AG04449 (cell line): ENCODE measurements at regions not wholly inside any gene's neighbourhood (a gene's known extent, or its start where the extent isn't known, plus 50 kb on each side); places are given as distances from the start of the nearest gene placed in this dataset.
"Not testable (repeated sequence)": the region's sequence is repeated elsewhere in the genome, so short reads cannot be mapped to it uniquely, and the experiment has no call there.

Experiments
- CTCF ChIA-PET: fragments of 350-600 bp; formaldehyde crosslinking; extraction: SDS; loops from one replicate; lab custom pipeline; 2021; ENCODE audit warnings: antibody characterized with exemption; lab: Yijun Ruan, JAX
- POLR2A ChIA-PET: fragments of 400-600, 350-600 bp; formaldehyde crosslinking; extraction: SDS; loops from one replicate; lab custom pipeline; 2020; ENCODE audit warnings: antibody characterized with exemption, inconsistent platforms; lab: Yijun Ruan, JAX
- DNase-seq: peaks from one replicate; pipeline ENCODE4 v3.0.0-alpha.2; 2010; ENCODE audit warnings: low read depth, low spot score
- H3K4me3 ChIP-seq: 2 replicates; pipeline ENCODE4 v1.5.1; 2011; ENCODE audit warnings: low read depth, mild to moderate bottlenecking, control low read depth, low read length
- TF ChIP-seq, protein P1 (sequence below): IDR thresholded peaks from one replicate; pipeline ENCODE4 v1.5.1; 2011; ENCODE audit warnings: mild to moderate bottlenecking, moderate library complexity, low read length, control low read depth, inconsistent platforms; ENCODE audit not compliant: insufficient read depth; ENCODE audit errors: missing control alignments

DNA sequence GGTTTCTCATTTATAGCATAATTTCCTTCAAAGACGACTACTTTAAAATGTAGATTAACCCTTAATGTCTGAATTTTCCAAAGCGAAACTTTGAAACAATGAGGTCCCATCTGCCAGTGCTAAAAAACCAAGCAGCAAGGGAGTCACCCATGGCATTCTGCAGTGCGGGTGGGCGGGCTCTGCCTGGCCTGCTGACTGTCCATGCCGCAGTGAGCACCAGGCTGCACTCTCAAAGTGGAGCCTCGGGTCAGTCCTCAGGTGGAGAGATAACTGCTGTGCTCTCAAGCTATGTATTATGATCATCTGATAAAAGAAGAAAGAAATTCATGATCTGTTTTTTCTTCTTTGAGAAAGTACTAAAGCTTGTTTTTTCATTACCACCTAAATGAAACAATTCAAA lies 581.6 kb downstream of the CETN3 start:
- no peak for DNase-seq
- POLR2A ChIA-PET, result no interaction called here
- H3K4me3 ChIP-seq, result no peak overlapping the region
- CTCF ChIA-PET, result interaction anchor here (0.6 kb wide), 1 partner anchor 200 kb away, joined by 4 read pairs; no protein-coding TSS in a partner anchor
- TF ChIP-seq, protein P1, sequence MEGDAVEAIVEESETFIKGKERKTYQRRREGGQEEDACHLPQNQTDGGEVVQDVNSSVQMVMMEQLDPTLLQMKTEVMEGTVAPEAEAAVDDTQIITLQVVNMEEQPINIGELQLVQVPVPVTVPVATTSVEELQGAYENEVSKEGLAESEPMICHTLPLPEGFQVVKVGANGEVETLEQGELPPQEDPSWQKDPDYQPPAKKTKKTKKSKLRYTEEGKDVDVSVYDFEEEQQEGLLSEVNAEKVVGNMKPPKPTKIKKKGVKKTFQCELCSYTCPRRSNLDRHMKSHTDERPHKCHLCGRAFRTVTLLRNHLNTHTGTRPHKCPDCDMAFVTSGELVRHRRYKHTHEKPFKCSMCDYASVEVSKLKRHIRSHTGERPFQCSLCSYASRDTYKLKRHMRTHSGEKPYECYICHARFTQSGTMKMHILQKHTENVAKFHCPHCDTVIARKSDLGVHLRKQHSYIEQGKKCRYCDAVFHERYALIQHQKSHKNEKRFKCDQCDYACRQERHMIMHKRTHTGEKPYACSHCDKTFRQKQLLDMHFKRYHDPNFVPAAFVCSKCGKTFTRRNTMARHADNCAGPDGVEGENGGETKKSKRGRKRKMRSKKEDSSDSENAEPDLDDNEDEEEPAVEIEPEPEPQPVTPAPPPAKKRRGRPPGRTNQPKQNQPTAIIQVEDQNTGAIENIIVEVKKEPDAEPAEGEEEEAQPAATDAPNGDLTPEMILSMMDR, result no peak

DNA sequence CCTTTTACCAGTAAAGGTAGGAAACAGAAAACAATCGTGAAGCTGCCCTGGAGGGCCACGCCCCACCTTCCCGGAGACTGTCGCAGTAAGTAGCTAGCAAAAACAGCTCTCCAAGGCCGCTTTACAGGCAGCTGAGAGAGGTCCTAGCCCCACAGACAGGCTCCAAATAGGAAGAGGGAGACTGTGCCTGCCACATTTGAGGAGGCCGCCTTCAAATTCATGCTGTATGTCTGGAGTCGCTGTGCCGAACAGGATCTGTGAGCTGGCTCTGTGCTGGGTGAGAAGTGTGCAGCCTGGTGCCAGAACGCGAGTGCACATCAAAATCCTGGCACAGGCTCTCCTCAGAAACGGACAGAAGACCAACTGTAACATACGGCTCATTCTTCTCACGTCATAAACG lies 582.2 kb downstream of the CETN3 start:
- no peak overlapping the region for H3K4me3 ChIP-seq
- TF ChIP-seq, protein P1, result no peak
- CTCF ChIA-PET, result no interaction called here
- POLR2A ChIA-PET, result no interaction called here
- no peak for DNase-seq

DNA sequence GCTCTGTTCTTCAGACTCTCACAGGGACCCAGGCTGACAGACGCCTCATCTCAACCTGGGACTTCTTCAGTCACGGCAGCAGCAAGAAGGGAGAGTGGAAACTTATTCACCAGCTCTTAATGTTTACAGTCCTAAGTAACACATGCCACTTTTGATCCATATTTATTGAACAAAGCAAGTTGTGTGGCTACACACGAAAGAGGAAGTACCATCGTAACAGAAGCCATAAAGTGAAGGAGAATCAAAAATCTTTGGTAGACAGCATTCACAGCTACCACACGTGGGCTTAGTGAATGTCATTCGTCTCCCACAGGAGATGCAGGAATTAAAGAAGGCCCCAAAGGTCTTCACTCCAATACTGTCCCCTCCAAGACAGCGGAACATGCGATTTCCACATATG lies 582.6 kb downstream of the CETN3 start:
- no peak for DNase-seq
- ChIA-PET POLR2A (no interaction called here), CTCF (no interaction called here)
- no peak overlapping the region for H3K4me3 ChIP-seq
- TF ChIP-seq, protein P1, result no peak

DNA sequence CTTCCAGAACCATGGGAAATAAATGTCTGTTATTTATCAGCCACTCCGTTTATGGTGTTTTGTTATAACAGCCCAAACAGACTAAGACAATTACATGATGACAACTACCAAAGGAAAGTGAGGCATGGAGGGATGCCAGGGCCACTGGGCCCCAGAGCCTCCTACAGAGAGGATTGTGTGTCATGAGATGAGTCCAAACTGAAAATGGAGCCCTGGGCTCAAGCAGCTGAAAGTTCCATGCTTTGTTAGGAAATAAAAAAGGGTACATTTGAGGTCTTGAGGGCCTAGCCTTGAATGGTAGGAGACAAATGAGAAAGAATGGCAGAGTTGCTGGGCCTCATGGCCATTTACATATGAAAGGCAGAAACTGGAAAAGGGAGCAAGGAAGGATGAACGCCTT lies 586.5 kb downstream of the CETN3 start:
- H3K4me3 ChIP-seq, result no peak overlapping the region
- ChIA-PET POLR2A (no interaction called here), CTCF (no interaction called here)
- TF ChIP-seq, protein P1, result no peak
- no peak for DNase-seq

DNA sequence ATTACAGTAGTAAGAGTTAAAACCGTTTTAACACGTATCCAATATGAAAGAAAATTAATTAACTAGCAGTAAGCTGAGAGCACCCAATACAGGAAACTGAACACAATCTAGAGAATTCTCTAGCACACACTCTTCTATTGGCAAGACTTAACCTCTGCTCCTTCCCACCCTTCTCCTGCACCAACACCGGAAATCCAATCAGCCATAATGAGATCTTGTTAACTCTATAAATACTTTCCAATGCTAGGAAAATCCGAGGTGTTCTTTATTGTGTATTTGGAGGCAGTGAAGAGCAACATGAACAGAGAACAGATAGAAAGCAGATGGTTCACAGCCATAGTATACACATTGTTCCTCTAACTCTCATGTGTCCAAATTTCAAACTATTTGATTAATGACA lies 591.7 kb downstream of the CETN3 start:
- ChIA-PET CTCF (no interaction called here), POLR2A (no interaction called here)
- no peak overlapping the region for H3K4me3 ChIP-seq
- TF ChIP-seq, protein P1, result no peak
- no peak for DNase-seq

DNA sequence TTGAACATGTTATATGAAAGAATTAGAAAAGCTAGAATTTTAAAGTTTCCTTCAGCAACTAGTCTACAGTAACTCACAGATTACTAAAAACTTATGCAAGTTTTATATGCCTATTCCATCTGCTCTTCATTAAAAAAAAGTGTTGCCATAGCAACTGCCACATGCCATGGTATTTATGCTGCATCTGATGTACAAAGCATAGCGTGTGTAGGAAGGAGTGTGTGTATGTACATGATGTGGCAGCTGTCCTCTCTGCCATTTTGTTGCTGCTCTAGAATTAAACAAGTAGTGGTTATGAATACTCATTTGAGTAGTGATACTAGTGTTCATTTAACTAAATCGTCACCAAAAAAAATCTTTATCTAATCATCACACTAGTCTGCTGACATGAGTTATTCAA lies 593.5 kb downstream of the CETN3 start:
- ChIA-PET POLR2A (no interaction called here), CTCF (interaction anchor here (0.8 kb wide), 1 partner anchor 1088 kb away, joined by 4 read pairs; no protein-coding TSS in a partner anchor)
- DNase-seq, result no peak
- TF ChIP-seq, protein P1, result no peak
- no peak overlapping the region for H3K4me3 ChIP-seq

DNA sequence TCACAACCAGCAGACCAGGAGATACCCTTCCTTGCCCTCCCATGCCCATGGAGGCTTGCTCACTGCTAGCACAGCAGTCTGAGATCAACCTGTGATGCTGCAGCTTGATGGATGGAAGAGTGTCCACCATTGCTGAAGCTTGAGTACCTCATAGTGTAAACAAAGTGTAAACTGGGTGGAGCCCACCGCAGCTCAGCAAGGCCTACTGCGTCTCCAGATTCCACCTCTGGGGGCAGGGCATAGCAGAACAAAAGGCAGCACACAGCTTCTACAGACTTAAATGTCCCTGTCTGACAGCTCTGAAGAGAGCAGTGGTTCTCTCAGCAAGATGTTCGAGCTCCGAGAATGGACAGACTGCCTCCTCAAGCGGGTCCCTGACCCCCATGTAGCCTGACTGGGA lies 608.8 kb downstream of the CETN3 start:
- H3K4me3 ChIP-seq, POLR2A ChIA-PET, CTCF ChIA-PET, DNase-seq: not testable (repeated sequence)

DNA sequence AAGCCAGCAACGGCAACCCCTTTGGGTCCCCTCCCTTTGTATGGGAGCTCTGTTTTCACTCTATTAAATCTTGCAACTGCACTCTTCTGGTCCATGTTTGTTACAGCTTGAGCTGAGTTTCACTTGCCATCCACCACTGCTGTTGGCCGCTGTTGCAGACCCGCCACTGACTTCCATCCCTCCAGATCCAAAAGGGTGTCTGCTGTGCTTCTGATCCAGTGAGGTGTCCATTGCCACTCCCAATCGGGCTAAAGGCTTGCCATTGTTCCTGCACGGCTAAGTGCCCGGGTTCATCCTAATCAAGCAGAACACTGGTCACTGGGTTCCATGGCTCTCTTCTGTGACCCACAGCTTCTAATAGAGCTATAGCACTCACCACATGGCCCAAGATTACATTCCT lies 615.1 kb downstream of the CETN3 start:
- DNase-seq, H3K4me3 ChIP-seq, POLR2A ChIA-PET, CTCF ChIA-PET: not testable (repeated sequence)

DNA sequence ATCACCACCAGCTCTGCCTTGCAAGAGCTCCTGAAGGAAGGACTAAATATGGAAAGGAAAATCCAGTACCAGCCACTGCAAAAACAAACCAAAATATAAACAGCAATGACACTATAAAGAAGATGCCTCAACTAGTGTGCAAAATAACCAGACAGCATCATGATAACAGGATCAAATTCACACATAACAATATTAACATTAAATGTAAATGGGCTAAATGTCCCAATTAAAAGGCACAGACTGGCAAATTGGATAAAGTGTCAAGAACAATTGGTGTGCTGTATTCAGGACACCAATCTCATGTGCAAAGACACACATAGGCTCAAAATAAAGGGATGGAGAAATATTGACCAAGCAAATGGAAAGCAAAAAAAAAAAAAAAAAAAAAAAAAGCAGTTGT lies 629.8 kb downstream of the CETN3 start:
- POLR2A ChIA-PET, H3K4me3 ChIP-seq, DNase-seq: not testable (repeated sequence)
- CTCF ChIA-PET, result interaction anchor here (0.6 kb wide), 1 partner anchor 788 kb away, joined by 3 read pairs; no protein-coding TSS in a partner anchor
